Lung (tissue), 11 donors: ENCODE measurements at regions not wholly inside any gene's neighbourhood (a gene's known extent, or its start where the extent isn't known, plus 50 kb on each side); places are given as distances from the start of the nearest gene placed in this dataset.

ENCODE experiments used
- ATAC-seq: fragments of 200-7000 bp; cut with Tn5 transposase; one replicate; pipeline ENCODE4 v1.9.1; 2020; ENCODE audit warnings: moderate number of reproducible peaks; ENCODE audit not compliant: insufficient read depth, low FRiP score
- DNase-seq, 3 donors: peaks; one replicate each; pipeline ENCODE4 v3.0.0-alpha.2; 2013 to 2017
- H3K27ac ChIP-seq, 2 donors: one replicate each; pipeline ENCODE4 v1.5.1; 2013; ENCODE audit warnings: mild to moderate bottlenecking in 2 of 2, moderate library complexity in 2 of 2, control low read depth in 1 of 2, inconsistent platforms in 1 of 2, low read depth in 1 of 2, low read length in 1 of 2
- H3K27me3 ChIP-seq, 3 donors: one replicate each; pipeline ENCODE4 v1.5.1; 2013; ENCODE audit warnings: low read length in 2 of 3; ENCODE audit not compliant: control insufficient read depth in 3 of 3, insufficient read depth in 3 of 3
- H3K36me3 ChIP-seq, 4 donors: one replicate each; pipeline ENCODE4 v1.5.1; 2013; ENCODE audit warnings: low read length in 4 of 4, mild to moderate bottlenecking in 1 of 4, moderate library complexity in 1 of 4; ENCODE audit not compliant: control insufficient read depth in 4 of 4, insufficient read depth in 4 of 4
- H3K4me1 ChIP-seq, 5 donors: one replicate each; pipeline ENCODE4 v1.5.1; 2013; ENCODE audit warnings: low read length in 5 of 5, mild to moderate bottlenecking in 2 of 5, moderate library complexity in 1 of 5; ENCODE audit not compliant: control insufficient read depth in 5 of 5, insufficient read depth in 5 of 5
- H3K4me3 ChIP-seq: one replicate; pipeline ENCODE4 v1.5.1; 2013; ENCODE audit warnings: mild to moderate bottlenecking, control low read depth, moderate library complexity
- H3K9ac ChIP-seq, 2 donors: one replicate each; pipeline ENCODE4 v1.5.1; 2013; ENCODE audit warnings: low read length in 2 of 2, control low read depth in 1 of 2; ENCODE audit not compliant: insufficient read depth in 1 of 2
- H3K9me3 ChIP-seq, 4 donors: one replicate each; pipeline ENCODE4 v1.5.1; 2013; ENCODE audit warnings: low read length in 3 of 4, mild to moderate bottlenecking in 1 of 4, moderate library complexity in 1 of 4; ENCODE audit not compliant: control insufficient read depth in 4 of 4, insufficient read depth in 3 of 4
- WGBS, 2 donors: extraction: QIAGEN DNeasy Blood & Tissue Kit; methylation state at CpG; one replicate each; pipeline ENCODE4 v1.1.7; 2013; 5-methylcytosine and 5-hydroxymethylcytosine counted together
- TF ChIP-seq, protein P1 (sequence below): IDR thresholded peaks from 2 replicates; pipeline ENCODE4 v1.5.1; 2012; ENCODE audit warnings: mild to moderate bottlenecking; ENCODE audit errors: control extremely low read depth, extremely low read depth
- donor health status: control.
- donor health status: control.
- donor health status: Bipolar disorder and iron deficiency.
- donor health status: healthy.
- donor health status: DM: yes; HTN: yes; CAD: no.

DNA sequence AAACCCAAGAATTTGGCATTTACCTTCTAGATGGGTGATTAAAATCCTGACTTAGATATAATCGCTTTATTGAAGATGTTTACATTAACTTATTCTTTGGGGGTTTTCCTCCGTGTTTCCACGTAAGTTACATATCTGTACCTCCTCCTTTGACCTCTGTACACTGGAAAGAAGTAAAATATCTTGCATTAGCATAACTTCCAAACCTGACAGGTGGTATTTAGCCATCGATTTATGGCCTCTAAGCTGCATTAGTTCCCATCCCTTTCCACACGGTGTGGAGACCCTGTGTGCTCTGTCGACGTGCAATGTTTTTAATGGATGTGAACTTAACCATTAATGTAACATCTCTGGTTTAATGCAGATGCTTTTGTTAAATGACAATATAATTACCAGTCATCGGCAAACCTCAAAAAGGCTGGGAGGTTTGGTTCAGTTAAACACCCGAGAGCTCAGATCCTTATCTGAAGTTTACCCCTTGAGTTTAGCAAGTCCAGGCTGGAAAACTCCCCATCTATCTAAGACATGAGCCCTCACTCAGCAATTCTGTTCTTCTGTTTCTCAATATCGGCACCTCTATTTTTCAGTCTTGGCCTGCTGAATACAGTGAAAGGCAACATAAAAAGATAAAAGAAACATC is 295.2 kb downstream of the GATA3 start:
- Histone ChIP-seq H3K4me3 (no peak overlapping the region), H3K27me3 (peaks cover 0 to 57% (median 18%) of the 10 kb centered on the region in 3 donors), H3K4me1 (no peaks in the 10 kb centered on the region), H3K9me3 (peaks cover 0 to 2% (median 0%) of the 10 kb centered on the region in 4 donors), H3K27ac (no peak overlapping the region), H3K36me3 (no peaks in the 10 kb centered on the region), H3K9ac (no peak overlapping the region)
- TF ChIP-seq, protein P1, sequence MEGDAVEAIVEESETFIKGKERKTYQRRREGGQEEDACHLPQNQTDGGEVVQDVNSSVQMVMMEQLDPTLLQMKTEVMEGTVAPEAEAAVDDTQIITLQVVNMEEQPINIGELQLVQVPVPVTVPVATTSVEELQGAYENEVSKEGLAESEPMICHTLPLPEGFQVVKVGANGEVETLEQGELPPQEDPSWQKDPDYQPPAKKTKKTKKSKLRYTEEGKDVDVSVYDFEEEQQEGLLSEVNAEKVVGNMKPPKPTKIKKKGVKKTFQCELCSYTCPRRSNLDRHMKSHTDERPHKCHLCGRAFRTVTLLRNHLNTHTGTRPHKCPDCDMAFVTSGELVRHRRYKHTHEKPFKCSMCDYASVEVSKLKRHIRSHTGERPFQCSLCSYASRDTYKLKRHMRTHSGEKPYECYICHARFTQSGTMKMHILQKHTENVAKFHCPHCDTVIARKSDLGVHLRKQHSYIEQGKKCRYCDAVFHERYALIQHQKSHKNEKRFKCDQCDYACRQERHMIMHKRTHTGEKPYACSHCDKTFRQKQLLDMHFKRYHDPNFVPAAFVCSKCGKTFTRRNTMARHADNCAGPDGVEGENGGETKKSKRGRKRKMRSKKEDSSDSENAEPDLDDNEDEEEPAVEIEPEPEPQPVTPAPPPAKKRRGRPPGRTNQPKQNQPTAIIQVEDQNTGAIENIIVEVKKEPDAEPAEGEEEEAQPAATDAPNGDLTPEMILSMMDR, result no peak
- WGBS, 2 donors, result 53 to 60% methylated on average over 10 of the region's 10 CpGs
- DNase-seq (no peak), ATAC-seq (no peak)

DNA sequence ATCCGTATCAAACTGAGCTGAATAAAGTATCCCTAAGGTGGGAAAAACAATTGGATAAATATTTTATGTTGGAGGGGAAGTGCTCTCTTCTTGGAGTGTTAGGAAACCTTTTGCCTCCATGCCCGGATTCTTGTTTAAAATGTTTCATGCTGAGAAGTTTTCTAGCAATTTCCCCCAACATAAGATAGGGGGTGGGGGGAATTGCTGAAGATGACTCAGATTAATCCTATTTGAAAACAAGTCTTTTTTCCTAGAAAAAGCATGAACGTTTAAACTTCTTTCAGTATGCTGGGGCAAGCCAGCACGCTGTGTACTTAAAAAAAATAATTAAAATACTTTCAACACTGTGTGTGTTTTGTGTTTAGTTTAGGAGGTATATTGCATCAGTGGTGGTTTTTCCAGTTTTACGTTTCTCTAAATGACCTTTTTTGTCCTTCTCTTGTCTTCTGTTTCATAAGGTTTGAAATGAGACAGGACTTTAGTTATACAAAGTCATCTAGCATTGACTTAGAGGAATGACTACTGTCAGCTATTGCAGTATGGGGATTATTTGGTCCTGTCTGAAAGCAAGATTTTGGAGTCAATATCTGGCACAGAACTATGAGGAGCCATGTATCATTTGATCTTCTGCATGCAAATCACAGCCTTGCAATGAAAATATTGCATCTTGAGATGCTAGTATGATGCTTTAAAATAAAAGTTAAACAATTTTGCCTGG is 295.9 kb downstream of the GATA3 start:
- no peaks in the 10 kb centered on the region for H3K4me1 ChIP-seq

DNA sequence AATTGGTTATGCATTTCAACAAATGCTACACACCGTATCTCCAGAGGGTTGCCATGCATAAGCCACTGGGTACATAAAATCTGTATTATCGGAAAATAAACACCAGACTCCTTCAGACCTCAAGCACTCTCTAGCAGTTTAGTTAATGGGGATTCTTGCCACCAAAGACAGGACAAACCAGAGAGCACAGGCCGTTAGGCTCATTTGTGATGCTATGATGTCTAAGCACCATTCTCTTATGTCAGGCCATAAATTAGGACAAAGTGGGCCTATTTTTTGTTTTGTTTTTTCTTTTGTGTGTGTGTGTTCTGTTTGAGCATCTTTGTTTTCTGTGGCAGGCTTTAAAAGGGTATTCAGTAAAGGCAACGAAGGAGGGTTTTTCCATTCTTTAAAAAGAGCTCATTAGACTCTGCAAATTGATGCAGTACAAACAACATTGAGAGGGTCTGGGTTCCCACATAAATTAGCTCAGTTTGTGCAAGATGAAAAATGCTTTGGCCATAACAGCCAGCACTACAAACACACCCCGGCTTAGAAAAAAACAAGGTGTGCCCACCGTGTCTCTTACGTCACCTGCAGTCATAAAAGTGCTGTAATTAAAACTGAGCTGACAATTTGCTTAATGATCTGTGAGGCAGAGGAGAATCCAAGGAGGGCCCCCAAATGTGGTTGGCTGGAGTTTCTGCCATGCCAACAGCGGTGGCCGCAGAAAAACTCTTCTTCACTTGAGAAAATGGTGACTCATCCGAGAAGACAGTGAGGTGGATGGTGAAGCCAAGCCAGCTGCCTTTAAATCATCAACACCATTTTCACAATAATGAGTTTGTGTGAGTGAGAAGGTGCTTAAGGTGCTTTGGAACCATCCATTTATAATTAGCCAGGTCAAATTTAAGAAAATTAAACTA is 297.9 kb downstream of the GATA3 start:
- no peak overlapping the region for H3K4me3 ChIP-seq
- ATAC-seq (no peak), DNase-seq (no peak)
- TF ChIP-seq, protein P1, result no peak
- 85 to 90% methylated on average over 10 of the region's 10 CpGs for WGBS, 2 donors
- H3K4me1 ChIP-seq, result no peaks in the 10 kb centered on the region
- no peak overlapping the region for H3K9ac ChIP-seq
- H3K27me3 ChIP-seq, result peaks cover 0 to 60% (median 17%) of the 10 kb centered on the region in 3 donors
- no peak overlapping the region for H3K27ac ChIP-seq
- H3K36me3 ChIP-seq, result no peaks in the 10 kb centered on the region
- H3K9me3 ChIP-seq, result peaks cover 0 to 2% (median 0%) of the 10 kb centered on the region in 4 donors

More for the DNA sequence above, 295.9 kb downstream of the GATA3 start:
- ATAC-seq (no peak), DNase-seq (no peak)
- H3K27me3 ChIP-seq, result peaks cover 0 to 53% (median 15%) of the 10 kb centered on the region in 3 donors
- peaks cover 0 to 2% (median 0%) of the 10 kb centered on the region in 4 donors for H3K9me3 ChIP-seq
- TF ChIP-seq, protein P1, result no peak
- H3K9ac ChIP-seq, result no peak overlapping the region
- no peak overlapping the region for H3K4me3 ChIP-seq
- no peak overlapping the region for H3K27ac ChIP-seq
- WGBS, 2 donors, result 58 to 68% methylated on average over 5 of the region's 5 CpGs
- H3K36me3 ChIP-seq, result no peaks in the 10 kb centered on the region
